ENCODE measurements at regions not wholly inside any gene's neighbourhood (a gene's known extent, or its start where the extent isn't known, plus 50 kb on each side); places are given as distances from the start of the nearest gene placed in this dataset.

DNA sequence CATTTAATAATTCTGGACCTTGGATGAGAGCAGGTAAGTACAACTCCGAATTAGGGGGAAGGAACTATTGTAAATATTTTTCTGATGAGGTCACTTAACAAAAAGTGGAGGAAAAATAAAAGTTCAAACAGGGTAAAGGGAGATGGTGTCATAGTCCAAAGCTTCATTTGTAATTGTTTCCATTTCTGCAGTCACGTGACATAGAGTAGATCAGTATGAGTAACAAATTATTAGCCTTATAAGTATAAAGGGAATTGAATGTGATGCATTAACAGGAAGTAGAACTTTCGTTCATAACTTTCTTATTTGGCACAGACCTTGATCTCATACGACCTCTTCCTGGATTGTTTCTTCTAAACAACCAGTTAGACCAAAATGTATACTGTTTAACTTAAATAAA lies 347.2 kb upstream of the TPK1 start:
- TF ChIP-seq, protein P1, sequence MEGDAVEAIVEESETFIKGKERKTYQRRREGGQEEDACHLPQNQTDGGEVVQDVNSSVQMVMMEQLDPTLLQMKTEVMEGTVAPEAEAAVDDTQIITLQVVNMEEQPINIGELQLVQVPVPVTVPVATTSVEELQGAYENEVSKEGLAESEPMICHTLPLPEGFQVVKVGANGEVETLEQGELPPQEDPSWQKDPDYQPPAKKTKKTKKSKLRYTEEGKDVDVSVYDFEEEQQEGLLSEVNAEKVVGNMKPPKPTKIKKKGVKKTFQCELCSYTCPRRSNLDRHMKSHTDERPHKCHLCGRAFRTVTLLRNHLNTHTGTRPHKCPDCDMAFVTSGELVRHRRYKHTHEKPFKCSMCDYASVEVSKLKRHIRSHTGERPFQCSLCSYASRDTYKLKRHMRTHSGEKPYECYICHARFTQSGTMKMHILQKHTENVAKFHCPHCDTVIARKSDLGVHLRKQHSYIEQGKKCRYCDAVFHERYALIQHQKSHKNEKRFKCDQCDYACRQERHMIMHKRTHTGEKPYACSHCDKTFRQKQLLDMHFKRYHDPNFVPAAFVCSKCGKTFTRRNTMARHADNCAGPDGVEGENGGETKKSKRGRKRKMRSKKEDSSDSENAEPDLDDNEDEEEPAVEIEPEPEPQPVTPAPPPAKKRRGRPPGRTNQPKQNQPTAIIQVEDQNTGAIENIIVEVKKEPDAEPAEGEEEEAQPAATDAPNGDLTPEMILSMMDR (IDR thresholded peaks at IDR 0.05; ENCODE audit: low read depth, low read length, poor library complexity, severe bottlenecking) = no peak
- TF ChIP-seq EZH2phosphoT487 (IDR thresholded peaks at IDR 0.05; ENCODE audit: borderline replicate concordance, low read length) = no peak
